GM21737 (cell line): ENCODE measurements at regions not wholly inside any gene's neighbourhood (a gene's known extent, or its start where the extent isn't known, plus 50 kb on each side); places are given as distances from the start of the nearest gene placed in this dataset.
"Not testable (repeated sequence)": the region's sequence is repeated elsewhere in the genome, so short reads cannot be mapped to it uniquely, and the experiment has no call there.

ENCODE experiments used
- ATAC-seq: cut with Tn5 transposase; IDR thresholded peaks from one replicate; pipeline ENCODE4 v1.9.1; 2021; ENCODE audit warnings: mild to moderate bottlenecking, moderate library complexity; ENCODE audit not compliant: unreplicated experiment

GRCh38 chr5:67817652-67818051, 397.9 kb upstream of the PIK3R1 start:
- ATAC-seq, result no peak

GRCh38 chr5:67816456-67816855, 399.1 kb upstream of the PIK3R1 start:
- no peak for ATAC-seq

GRCh38 chr5:67815455-67816391, 399.8 kb upstream of the PIK3R1 start:
- no peak for ATAC-seq

- ATAC-seq, result no peak
These were observed 400.8 kb upstream of the PIK3R1 start for GRCh38 chr5:67814569-67815311.

GRCh38 chr5:67813877-67814539, 401.5 kb upstream of the PIK3R1 start:
- ATAC-seq, result no peak

GRCh38 chr5:67809589-67809988, 406.0 kb upstream of the PIK3R1 start:
- peak; percentile 39 for ATAC-seq

- no peak for ATAC-seq
These were observed 407.2 kb upstream of the PIK3R1 start for GRCh38 chr5:67808340-67808739.

- ATAC-seq, result no peak
These were observed 408.1 kb upstream of the PIK3R1 start for GRCh38 chr5:67807439-67807888.

GRCh38 chr5:67806654-67807438, 408.7 kb upstream of the PIK3R1 start:
- no peak for ATAC-seq

- no peak for ATAC-seq
These were observed 409.7 kb upstream of the PIK3R1 start for GRCh38 chr5:67805666-67806348.

GRCh38 chr5:67802766-67803165, 412.8 kb upstream of the PIK3R1 start:
- peak; percentile 50 for ATAC-seq

GRCh38 chr5:67799732-67800234, 415.8 kb upstream of the PIK3R1 start:
- no peak for ATAC-seq

GRCh38 chr5:67798470-67798869, 417.1 kb upstream of the PIK3R1 start:
- ATAC-seq, result not testable (repeated sequence)

- ATAC-seq, result no peak
These were observed 419.6 kb upstream of the PIK3R1 start for GRCh38 chr5:67795781-67796477.

GRCh38 chr5:67793966-67794365, 421.6 kb upstream of the PIK3R1 start:
- ATAC-seq, result no peak

- ATAC-seq, result no peak
These were observed 422.1 kb upstream of the PIK3R1 start for GRCh38 chr5:67793418-67793817.

GRCh38 chr5:67792891-67793290, 422.7 kb upstream of the PIK3R1 start:
- no peak for ATAC-seq

- no peak for ATAC-seq
These were observed 425.2 kb upstream of the PIK3R1 start for GRCh38 chr5:67790390-67790789.
